NCI-H774 (cell line): ENCODE measurements at regions not wholly inside any gene's neighbourhood (a gene's known extent, or its start where the extent isn't known, plus 50 kb on each side); places are given as distances from the start of the nearest gene placed in this dataset.

ENCODE experiments used
- DNase-seq: peaks from one replicate; lab custom pipeline; 2025; lab: John Stamatoyannopoulos, UW

DNA sequence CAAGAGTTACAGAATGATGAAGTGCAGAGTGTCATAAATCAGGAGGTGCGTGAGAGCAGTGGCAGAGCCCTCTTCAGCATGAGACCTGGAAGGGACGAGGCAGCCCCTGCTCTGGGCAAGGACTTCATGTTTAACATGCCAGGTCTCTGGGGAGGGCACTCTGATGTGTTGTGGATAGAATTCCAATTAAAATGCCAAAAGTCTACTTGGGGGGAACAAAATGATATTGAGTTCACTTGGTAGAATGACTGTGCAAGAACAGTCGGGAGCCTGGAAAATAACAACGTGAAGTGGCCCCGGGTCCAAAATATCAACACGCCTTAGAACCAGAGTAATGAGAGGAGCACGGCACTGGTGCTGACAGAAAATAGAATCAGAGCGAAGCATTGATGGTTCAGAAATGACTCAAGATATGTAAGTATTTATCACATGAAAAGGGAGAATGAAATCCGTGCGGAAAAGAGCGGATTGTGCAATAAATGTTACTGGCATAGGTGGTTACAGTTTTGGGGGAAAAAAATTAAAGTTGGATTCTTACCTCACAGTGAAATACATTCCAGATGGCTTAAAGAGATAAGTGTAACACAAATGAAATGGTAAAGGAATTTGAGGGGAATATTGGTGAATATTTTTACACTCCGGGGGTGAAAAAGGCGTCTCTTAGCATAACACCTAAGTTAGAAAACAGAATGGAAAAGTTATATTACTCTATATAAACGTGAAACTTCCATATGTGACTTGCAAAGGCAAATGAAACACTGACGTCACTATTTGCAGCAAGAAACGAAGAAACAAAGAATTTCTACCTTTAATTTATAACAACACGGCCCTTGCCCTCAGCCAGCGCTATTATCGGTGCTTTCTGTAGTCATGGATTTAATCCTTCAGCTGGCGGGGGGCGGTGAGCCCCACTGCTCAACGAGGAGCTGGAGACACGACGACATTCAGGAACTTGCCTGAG lies 159.4 kb upstream of the TWIST2 start:
- no peak for DNase-seq

DNA sequence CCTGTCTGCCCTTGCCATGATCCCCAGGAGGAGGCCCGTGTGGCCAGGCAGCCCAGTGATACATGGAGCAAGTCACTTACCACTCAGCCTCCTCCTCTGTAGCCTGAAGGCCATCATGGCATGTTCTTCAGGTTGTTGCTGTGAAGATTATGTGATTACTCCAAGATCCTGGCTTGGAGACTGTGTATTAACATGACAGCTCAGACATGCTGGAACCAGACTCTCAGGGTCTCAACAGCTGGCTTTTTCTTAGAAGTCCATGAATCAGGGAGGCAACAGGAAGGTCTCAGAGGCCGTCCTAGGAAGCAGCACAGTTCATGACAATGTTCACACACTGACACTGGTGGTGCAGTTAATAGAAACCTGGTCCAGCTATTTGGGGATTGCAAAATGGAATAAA lies 158.6 kb upstream of the TWIST2 start:
- DNase-seq = no peak

GRCh38 chr2:238689871-238690389 lies 158.0 kb upstream of the TWIST2 start:
- DNase-seq = no peak

DNA sequence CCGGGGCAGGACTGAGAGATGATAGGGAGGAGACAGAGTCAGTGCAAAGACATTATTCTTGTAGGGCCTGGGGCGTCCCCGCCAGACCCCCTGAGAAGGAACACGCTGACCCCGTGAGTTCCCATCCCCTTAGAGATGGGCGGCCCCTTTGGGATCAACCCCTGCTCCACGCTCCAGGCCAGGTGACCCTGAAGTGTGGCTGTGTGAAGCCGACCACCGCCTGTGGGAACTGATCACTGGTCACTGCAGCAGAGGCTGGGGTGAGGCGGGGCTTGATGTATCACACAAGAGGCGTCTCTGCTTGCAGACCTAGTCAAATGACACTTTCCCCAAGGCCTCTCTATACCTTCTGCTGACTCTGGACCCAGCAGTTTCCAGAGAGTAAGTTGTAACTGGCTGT lies 157.4 kb upstream of the TWIST2 start:
- DNase-seq = no peak

DNA sequence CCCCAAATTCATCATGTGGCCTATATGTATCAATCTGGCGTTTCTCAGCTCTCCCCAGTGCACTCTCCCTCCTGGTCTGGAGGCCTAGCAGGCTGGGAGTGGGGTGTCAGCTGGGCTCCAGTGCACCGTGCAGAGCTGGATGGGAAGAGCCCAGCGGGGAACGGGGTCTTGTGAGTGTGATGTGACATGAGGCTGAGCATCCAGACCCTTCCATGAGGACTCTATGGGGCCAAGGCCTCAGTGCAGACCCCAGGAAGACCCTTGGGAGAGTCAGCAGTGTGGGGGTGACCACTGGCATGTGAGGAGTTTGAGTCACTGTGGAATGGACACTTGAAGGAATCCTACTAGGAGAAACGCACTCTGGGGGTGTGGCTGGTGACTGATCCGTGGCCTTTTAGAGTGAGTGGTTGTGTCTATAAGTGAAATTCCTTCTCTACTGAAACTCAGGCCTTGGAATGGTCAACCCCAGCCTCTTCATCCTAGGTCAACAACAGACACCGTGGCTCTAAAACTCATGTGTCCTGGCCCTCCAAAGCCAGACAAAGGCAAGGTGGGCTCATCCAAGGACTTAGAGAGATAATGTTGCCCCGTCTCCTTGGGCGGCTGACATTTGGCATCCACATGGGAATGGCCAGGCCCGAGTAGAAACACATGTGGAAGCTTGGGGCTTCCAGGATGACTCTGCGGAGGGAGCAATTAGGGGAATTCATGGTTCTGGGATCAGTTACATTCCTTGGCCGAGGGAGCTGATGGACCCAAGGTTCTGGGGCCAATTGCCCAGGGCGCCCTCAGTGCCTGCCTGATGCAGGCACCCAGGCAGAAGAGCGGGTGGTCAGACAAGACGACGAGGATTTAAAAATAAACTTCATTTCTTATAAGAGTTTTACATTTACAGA lies 156.0 kb upstream of the TWIST2 start:
- no peak for DNase-seq

- DNase-seq = no peak
Measured at GRCh38 chr2:238692562-238692961, 155.3 kb upstream of the TWIST2 start.

GRCh38 chr2:238693337-238694093 lies 154.4 kb upstream of the TWIST2 start:
- DNase-seq = no peak

DNA sequence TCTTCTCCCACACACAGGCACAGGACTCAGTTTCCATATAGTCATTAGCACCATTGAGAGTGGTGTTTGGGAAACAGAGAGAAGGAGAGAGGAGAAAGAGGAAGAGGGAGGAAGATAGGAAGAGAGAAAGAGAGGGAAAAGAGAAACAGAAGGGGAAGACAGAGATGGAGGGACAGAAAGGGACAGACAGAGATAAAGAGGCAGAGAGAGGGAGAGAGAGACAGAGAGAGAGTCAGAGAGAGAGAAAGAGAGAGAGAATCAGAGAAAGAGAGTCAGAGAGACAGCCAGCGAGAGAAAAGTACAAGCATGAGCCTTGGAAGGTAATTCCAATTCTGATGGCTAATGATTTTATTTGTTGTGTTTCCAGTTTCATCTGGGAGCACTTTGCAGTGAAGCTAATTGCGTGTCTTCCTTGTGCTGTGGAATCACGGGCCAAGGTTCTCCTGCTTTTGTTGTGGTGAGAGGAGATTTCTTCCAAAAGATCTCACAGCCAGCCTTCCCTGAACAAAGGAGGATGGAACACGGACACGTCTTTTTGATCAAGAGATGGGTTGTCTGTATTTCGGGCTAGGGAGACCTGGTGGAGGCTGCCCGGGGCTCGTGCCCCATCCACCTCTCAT lies 153.6 kb upstream of the TWIST2 start:
- no peak for DNase-seq

DNA sequence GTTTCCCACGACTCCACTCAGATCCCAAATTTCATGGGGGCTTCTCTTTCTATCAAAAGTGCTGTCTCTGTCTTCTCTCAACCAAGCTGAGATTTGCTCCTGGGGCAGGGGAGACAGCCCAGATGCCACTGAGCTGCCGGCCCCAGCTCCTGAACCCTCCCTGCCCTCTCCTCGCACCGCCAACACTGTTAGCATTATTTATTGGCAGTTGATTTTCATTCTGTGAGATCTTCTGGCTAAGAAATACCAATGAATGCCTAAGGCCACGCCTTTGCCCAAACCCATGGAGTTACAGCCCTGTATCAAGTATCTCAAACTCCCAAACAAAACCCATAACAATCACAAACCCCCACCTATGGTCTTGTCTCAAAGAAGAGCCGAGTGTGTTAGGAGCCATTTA lies 153.0 kb upstream of the TWIST2 start:
- no peak for DNase-seq

DNA sequence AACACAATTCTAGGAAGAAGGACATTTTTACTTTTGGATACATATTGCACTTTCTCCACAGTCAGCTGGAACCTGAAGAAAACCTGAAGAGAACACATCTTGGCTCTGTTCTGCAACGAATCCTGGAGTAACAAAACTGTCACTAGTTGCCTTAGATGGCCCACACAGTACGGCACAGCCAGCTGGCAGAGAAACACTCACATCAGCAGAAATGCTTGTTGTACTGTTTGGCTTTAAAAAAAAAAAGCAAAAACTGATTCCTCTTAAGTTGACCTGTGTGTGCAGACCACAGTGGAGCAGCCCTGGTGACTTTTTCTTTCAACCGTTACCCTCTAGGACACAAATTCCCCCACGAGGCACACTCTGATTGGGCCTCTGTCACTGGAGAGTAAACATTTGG lies 152.3 kb upstream of the TWIST2 start:
- DNase-seq = no peak

DNA sequence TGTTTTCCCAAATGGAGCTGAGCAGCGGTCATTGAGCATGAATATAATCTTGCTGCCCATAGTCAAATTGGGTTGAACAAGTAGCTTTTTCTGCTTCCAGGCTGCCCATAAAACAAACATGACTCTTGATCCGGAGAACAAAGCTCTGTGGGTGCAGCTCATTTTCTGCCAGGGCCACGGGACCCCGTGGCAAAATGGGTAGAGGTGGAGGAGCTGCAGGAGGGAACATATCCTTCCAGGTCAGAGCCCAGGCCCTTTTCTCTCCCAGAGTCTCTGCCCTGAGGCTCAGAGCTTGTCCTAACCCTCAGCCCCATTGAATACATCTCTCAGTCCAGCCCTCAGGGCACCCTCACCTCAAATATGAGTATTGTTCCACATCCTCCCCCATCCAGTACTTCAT lies 151.6 kb upstream of the TWIST2 start:
- no peak for DNase-seq

GRCh38 chr2:238696786-238697185 lies 151.1 kb upstream of the TWIST2 start:
- no peak for DNase-seq

GRCh38 chr2:238697193-238698071 lies 150.5 kb upstream of the TWIST2 start:
- no peak for DNase-seq

DNA sequence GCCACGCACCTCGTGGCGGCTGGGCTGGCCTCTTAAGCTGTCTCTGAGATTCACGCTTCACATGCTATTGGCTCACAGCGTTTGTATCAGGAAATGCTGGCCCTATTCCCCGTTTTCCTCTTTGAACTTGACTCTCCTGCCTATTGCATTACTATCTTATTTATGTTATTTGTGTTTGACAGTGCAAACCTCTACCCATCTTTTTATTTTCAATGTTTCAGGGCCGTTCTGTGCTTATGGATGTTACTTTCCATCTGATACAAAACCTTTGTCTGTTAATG lies 149.9 kb upstream of the TWIST2 start:
- no peak for DNase-seq

- no peak for DNase-seq
Measured at GRCh38 chr2:238698451-238699306, 149.2 kb upstream of the TWIST2 start.

DNA sequence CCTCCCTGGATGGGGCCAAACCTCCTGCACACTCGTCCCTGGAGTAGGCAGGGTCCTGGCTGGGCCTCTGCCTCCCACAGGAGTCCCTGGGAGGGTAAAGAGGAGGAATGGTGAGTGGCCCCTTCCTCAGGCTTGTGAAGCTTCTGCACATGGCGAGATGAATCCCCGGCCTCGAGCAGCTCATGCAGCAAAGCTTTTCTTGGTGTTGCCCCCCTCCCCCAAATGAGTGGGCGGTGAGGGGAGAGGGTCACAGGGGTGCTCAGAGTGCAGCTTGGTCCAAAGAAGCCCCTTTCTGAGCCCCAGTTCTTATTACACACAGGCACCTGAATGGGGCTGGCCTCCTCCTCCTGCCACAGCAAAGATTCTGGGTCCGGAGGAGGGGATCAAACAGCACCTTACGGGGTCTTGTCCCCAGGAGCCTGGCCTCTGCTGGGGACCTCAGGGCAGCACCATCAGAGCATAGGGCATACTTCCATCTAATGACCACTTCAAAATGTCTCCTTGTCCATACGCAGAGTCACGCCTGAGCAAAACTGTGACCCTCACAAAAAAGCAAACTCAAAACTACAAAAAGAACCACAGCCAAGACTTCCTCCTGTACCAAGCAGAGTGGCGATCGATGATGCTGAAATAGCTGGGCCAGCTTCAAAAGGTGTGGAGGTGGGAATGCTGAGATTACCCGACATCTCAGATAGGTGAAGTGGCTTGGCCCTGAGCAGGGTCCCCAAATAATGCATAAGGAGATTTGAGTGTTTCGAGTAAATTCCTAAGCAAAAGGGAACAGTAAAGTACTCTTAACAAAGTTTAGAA lies 148.4 kb upstream of the TWIST2 start:
- DNase-seq = no peak

DNA sequence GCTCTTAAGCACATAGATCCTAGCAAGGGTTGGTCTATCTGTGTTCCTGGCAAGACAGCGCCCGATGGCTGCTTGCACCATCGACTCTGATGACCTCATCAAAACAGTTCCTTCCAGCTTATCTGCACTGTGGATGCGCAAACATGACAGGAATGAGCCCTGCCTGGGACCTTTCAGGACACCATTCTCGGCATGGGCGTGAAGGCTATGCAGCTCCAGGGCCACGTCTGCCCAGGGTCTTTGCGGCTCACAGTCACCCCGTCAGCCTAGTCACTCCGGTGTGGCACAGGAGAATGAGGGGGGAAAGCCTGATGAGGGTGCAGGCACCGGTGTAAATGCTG lies 147.8 kb upstream of the TWIST2 start:
- DNase-seq = no peak

DNA sequence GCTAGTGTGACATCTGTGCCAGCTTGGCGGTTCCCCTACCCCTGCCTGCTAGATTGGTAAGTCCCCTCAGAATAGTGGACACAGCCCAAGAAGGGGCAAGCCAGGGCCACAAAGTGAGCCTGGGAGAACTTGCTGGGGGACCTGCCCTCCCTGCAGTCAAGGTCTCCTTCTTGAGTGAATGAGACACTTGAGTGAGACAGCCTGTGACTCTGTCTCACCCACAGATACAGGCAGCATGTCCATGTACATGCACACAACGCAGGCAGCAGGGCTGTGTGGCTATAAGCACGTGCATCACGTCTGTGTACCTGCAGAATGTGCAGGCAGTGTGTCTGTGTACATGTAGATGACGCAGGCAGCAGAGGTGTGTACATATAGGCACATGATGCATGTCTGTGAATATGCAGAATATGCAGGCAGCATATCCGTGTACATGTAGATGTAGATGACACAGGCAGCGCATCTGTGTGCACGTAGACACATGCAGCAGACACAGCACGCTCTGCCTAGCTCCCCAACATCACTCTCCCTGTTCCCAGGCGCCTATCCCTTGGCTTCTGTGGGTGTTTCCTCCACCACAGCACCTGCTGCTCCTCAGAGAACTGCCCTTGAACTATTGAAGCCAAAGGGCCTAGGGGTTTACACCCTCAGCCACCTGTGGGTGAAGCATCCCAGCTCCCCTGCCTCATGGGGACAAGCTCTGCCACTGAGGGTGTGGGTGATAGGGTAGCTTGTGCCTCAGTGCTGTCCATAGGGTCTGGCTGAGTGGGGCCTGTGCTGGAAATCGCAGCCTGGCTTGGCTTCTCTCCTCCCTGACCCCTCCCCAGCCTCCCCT lies 147.2 kb upstream of the TWIST2 start:
- no peak for DNase-seq
